ENCODE measurements at regions not wholly inside any gene's neighbourhood (a gene's known extent, or its start where the extent isn't known, plus 50 kb on each side); places are given as distances from the start of the nearest gene placed in this dataset.

DNA sequence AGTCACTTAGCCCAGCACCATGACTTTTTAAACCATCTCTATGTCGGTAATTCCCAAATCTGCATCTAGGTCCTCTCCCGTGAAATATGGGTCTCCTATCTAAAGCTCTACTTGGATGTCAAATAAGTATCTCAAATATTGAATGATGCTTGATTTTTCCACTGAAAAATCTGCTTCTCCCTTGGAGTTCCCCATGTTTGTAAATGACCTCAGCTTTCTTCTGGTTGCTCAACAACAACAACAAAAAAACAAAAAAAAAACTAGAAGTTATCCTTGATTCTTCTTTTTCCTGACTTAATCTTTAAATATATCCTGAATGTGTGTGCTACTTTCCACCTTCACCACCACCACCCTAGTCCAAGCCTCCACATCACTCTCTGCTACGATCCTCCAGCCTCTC is 307.5 kb upstream of the UBE2E2 start:
- ChIA-PET POLR2A (no interaction called here), CTCF (no interaction called here)
- Mint-ChIP-seq H3K27me3 (ENCODE audit: low read depth) (no peaks in the 10 kb centered on the region), H3K4me3 (no peak overlapping the region), H3K27ac (no peak overlapping the region), H3K36me3 (0 out of 2 replicates have a peak, but pooled peaks cover 2% of the 10 kb centered on the region), H3K4me1 (peaks cover 3% of the 10 kb centered on the region; the same call in 1 of the 2 replicates), H3K9me3 (peaks cover 5% of the 10 kb centered on the region)
- no peak for DNase-seq (ENCODE audit: low spot score)
- no peak for ATAC-seq
- TF ChIP-seq ZNF219 (CRISPR knock-in tag; IDR thresholded peaks at IDR 0.05; ENCODE audit: borderline replicate concordance): no peak

DNA sequence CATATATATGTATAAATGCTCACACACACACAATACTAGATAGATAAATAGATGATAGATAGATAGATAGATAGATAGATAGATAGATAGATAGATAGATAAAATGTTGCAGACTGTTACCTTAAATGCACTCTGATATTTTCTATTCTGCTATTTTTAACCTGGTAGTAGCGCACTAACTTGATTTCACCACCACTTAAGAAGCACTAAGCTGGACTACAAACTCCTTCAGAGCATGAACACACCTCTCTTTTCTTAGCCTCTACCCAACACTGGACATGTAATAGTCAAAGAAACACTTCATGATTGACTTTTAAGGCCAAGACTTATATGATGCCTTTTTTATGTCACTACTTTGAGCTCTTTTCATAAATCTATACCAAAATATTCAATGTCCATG is 304.6 kb upstream of the UBE2E2 start:
- no peak for ATAC-seq
- Mint-ChIP-seq H3K4me3 (no peak overlapping the region), H3K27me3 (ENCODE audit: low read depth) (no peaks in the 10 kb centered on the region), H3K27ac (no peak overlapping the region), H3K36me3 (peaks cover 9% of the 10 kb centered on the region), H3K4me1 (no peaks in the 10 kb centered on the region), H3K9me3 (peaks cover 27% of the 10 kb centered on the region)
- DNase-seq (ENCODE audit: low spot score): no peak
- ChIA-PET POLR2A (no interaction called here), CTCF (no interaction called here)
- TF ChIP-seq GRHL2 (CRISPR knock-in tag; IDR thresholded peaks at IDR 0.05; ENCODE audit: insufficient replicate concordance, severe bottlenecking): no peak
- TF ChIP-seq HMGA2 (CRISPR knock-in tag; IDR thresholded peaks at IDR 0.05): no peak
- no peak for TF ChIP-seq ARID4B (CRISPR knock-in tag; IDR thresholded peaks at IDR 0.05; ENCODE audit: borderline replicate concordance)
- no peak for TF ChIP-seq SMAD4 (CRISPR knock-in tag; IDR thresholded peaks at IDR 0.05)
- no peak for TF ChIP-seq EMX1 (CRISPR knock-in tag; IDR thresholded peaks at IDR 0.05)

DNA sequence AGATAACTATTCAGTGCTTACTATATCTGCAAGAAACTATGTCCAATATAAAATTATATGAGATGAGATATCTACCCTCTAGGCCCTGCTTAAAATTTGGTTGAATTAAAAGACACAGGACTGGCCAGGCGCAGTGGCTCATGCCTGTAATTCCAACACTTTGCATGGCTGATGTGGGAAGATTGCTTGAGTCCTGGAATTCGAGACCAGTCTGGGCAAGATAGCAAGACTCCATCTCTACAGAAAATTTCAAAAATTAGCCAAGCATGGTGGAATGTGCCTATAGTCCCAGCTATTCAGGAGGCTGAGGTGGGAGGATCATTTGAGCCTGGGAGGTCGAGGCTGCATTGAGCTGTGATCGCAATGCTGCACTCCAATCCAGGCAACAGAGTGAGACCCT is 303.7 kb upstream of the UBE2E2 start:
- Mint-ChIP-seq H3K27me3 (ENCODE audit: low read depth) (no peaks in the 10 kb centered on the region), H3K4me3 (no peak overlapping the region), H3K4me1 (no peaks in the 10 kb centered on the region), H3K36me3 (peaks cover 9% of the 10 kb centered on the region), H3K9me3 (peaks cover 32% of the 10 kb centered on the region), H3K27ac (no peak overlapping the region)
- no peak for TF ChIP-seq ELF4 (CRISPR knock-in tag; IDR thresholded peaks at IDR 0.05; ENCODE audit: low read depth)
- TF ChIP-seq TEAD4 (CRISPR knock-in tag; IDR thresholded peaks at IDR 0.05): no peak
- no peak for TF ChIP-seq CBFB (CRISPR knock-in tag; IDR thresholded peaks at IDR 0.05; ENCODE audit: low read depth)
- no peak for TF ChIP-seq CTCF (IDR thresholded peaks at IDR 0.05)
- no peak for TF ChIP-seq FOXP4 (CRISPR knock-in tag; IDR thresholded peaks at IDR 0.05)
- no peak for TF ChIP-seq PRRX2 (CRISPR knock-in tag; IDR thresholded peaks at IDR 0.05)
- no peak for TF ChIP-seq AFF4 (CRISPR knock-in tag; IDR thresholded peaks at IDR 0.05; ENCODE audit: borderline replicate concordance)
- TF ChIP-seq, protein P1, sequence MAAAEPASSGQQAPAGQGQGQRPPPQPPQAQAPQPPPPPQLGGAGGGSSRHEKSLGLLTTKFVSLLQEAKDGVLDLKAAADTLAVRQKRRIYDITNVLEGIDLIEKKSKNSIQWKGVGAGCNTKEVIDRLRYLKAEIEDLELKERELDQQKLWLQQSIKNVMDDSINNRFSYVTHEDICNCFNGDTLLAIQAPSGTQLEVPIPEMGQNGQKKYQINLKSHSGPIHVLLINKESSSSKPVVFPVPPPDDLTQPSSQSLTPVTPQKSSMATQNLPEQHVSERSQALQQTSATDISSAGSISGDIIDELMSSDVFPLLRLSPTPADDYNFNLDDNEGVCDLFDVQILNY (CRISPR knock-in tag; IDR thresholded peaks at IDR 0.05): no peak
- no peak for TF ChIP-seq NR3C1 (CRISPR knock-in tag; conservative IDR thresholded peaks at IDR 0.05; ENCODE audit: low read depth)
- TF ChIP-seq TP53 (CRISPR knock-in tag; IDR thresholded peaks at IDR 0.05): no peak
- no peak for TF ChIP-seq SOX15 (CRISPR knock-in tag; IDR thresholded peaks at IDR 0.05)
- TF ChIP-seq JAZF1 (CRISPR knock-in tag; IDR thresholded peaks at IDR 0.05): no peak
- TF ChIP-seq ZNF416 (CRISPR knock-in tag; IDR thresholded peaks at IDR 0.05): no peak
- TF ChIP-seq JUN (CRISPR knock-in tag; IDR thresholded peaks at IDR 0.05): no peak
- no peak for TF ChIP-seq FOXP1 (CRISPR knock-in tag; IDR thresholded peaks at IDR 0.05; ENCODE audit: borderline replicate concordance)
- TF ChIP-seq ZBTB21 (CRISPR knock-in tag; IDR thresholded peaks at IDR 0.05; ENCODE audit: borderline replicate concordance): no peak
- no peak for ATAC-seq
- CTCF ChIA-PET: no interaction called here
- no peak for DNase-seq (ENCODE audit: low spot score)
- POLR2A ChIA-PET: no interaction called here

Data from WTC11 (cell line).